Panc1 (cell line): ENCODE measurements at regions not wholly inside any gene's neighbourhood (a gene's known extent, or its start where the extent isn't known, plus 50 kb on each side); places are given as distances from the start of the nearest gene placed in this dataset.

Experiments used
- ATAC-seq: fragments of 200-7000 bp; cut with Tn5 transposase; 2 replicates; pipeline ENCODE4 v1.9.1; 2020; ENCODE audit warnings: mild to moderate bottlenecking, moderate library complexity
- BruUV-seq: library from RNA; stranded (reverse); fragments of 400-500 nt; replicated peaks from 2 replicates; lab custom pipeline; 2021; lab: Mats Ljungman, UMichigan
- CTCF ChIA-PET: fragments of 300-600 bp; sonication (Branson Sonifier 250); formaldehyde crosslinking; loops from one replicate; lab custom pipeline; 2022; ENCODE audit warnings: antibody characterized with exemption; lab: Charles Lee
- POLR2A ChIA-PET: fragments of 300-600 bp; sonication (Branson Sonifier 250); formaldehyde crosslinking; loops from one replicate; lab custom pipeline; 2022; ENCODE audit warnings: antibody characterized with exemption; lab: Charles Lee
- DNase-seq: peaks from one replicate; pipeline ENCODE4 v3.0.0-alpha.2; 2010; ENCODE audit warnings: low read depth, low spot score
- H3K27ac ChIP-seq: 2 replicates; pipeline ENCODE4 v1.5.1; 2011; ENCODE audit warnings: mild to moderate bottlenecking, low read length, inconsistent platforms
- H3K27me3 ChIP-seq: fragments of 200-500 bp; sonication (Bioruptor generic); 2 replicates; pipeline ENCODE4 v1.6.0; 2014; ENCODE audit warnings: low read length, inconsistent platforms; ENCODE audit not compliant: control insufficient read depth, insufficient read depth
- H3K36me3 ChIP-seq: fragments of 200-500 bp; sonication (Bioruptor generic); 2 replicates; pipeline ENCODE4 v1.5.1; 2014; ENCODE audit warnings: inconsistent platforms, mild to moderate bottlenecking, low read length, moderate library complexity; ENCODE audit not compliant: control insufficient read depth, insufficient read depth
- H3K4me1 ChIP-seq: 2 replicates; pipeline ENCODE4 v1.5.1; 2011; ENCODE audit warnings: inconsistent platforms, mild to moderate bottlenecking, low read length, moderate library complexity; ENCODE audit not compliant: control insufficient read depth, insufficient read depth
- H3K4me3 ChIP-seq, 2 experiments: 2 replicates each; pipeline ENCODE4 v1.5.1; 2011 to 2012; ENCODE audit warnings: low read depth in 2 of 2, low read length in 2 of 2, mild to moderate bottlenecking in 2 of 2, inconsistent platforms in 1 of 2, moderate library complexity in 1 of 2
- H3K9me3 ChIP-seq: fragments of 200-500 bp; sonication (Bioruptor generic); 2 replicates; pipeline ENCODE4 v1.5.1; 2014; ENCODE audit warnings: low read depth, mild to moderate bottlenecking, inconsistent platforms, low read length, moderate library complexity; ENCODE audit not compliant: control insufficient read depth, insufficient read depth
- POLR2AphosphoS5 ChIP-seq: IDR thresholded peaks from 2 replicates; pipeline ENCODE4 v1.6.1; 2012; ENCODE audit warnings: mild to moderate bottlenecking, low read depth, low read length, moderate library complexity
- SIN3A ChIP-seq: IDR thresholded peaks from 2 replicates; pipeline ENCODE4 v1.6.1; 2012; ENCODE audit warnings: low read depth, mild to moderate bottlenecking, low read length, moderate library complexity, borderline replicate concordance; ENCODE audit not compliant: insufficient read depth
- TCF7L2 ChIP-seq: IDR thresholded peaks from 2 replicates; pipeline ENCODE4 v1.6.1; 2011; ENCODE audit warnings: mild to moderate bottlenecking, low read depth, low read length, inconsistent platforms
- in situ Hi-C: cut with HindIII; loops from 2 replicates; pipeline ENCODE4 v1.10.0; 2016; ENCODE audit warnings: low sequenced_read_pairs, low pct_unique_long_range_greater_than_20kb
- intact Hi-C: fragments of 100-400 bp; cut with micrococcal nuclease; formaldehyde crosslinking; loops from one replicate; pipeline ENCODE4 v1.10.0; 2022; ENCODE audit not compliant: unreplicated experiment
- TF ChIP-seq, protein P1 (sequence below): fragments of 450-650 bp; IDR thresholded peaks from 2 replicates; pipeline ENCODE4 v1.5.1; 2017; ENCODE audit warnings: mild to moderate bottlenecking
- TF ChIP-seq, protein P2 (sequence below), 2 experiments: IDR thresholded peaks; 2 replicates each; pipeline ENCODE4 v1.6.1; 2011 to 2012; ENCODE audit warnings: low read depth in 2 of 2, control low read depth in 1 of 2, low read length in 1 of 2, mild to moderate bottlenecking in 1 of 2, moderate library complexity in 1 of 2; ENCODE audit not compliant: insufficient read depth in 1 of 2

GRCh38 chr18:22490429-22490846 lies 72.7 kb upstream of the CTAGE1 start:
- intact Hi-C loops = loop anchor here (10.0 kb wide), 1 partner anchor 64 kb away; no protein-coding TSS in a partner anchor

DNA sequence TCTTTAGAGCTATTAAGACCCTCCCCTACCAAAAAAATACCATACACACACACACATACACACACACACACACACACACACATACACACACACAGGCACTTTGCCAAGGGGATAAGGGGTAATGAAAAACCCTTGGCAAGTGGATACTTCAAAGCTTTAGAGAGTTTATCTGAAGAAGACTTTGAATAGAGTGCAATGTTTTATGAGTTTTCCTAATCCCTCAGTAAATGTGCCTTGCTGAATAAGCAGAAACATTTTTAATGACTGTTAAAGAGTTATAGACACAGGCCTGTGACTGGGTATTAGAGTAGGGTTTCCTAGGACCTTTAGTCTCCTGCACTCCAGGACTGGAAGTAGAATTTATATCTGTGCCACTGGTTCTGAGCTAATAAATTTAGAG lies 75.5 kb upstream of the CTAGE1 start:
- ATAC-seq (no peak), DNase-seq (no peak)
- Histone ChIP-seq H3K9me3 (no peaks in the 10 kb centered on the region), H3K27me3 (no peaks in the 10 kb centered on the region), H3K4me3 (no peak overlapping the region), H3K27ac (no peak overlapping the region), H3K4me1 (no peaks in the 10 kb centered on the region), H3K36me3 (no peaks in the 10 kb centered on the region)
- TF ChIP-seq, protein P1, sequence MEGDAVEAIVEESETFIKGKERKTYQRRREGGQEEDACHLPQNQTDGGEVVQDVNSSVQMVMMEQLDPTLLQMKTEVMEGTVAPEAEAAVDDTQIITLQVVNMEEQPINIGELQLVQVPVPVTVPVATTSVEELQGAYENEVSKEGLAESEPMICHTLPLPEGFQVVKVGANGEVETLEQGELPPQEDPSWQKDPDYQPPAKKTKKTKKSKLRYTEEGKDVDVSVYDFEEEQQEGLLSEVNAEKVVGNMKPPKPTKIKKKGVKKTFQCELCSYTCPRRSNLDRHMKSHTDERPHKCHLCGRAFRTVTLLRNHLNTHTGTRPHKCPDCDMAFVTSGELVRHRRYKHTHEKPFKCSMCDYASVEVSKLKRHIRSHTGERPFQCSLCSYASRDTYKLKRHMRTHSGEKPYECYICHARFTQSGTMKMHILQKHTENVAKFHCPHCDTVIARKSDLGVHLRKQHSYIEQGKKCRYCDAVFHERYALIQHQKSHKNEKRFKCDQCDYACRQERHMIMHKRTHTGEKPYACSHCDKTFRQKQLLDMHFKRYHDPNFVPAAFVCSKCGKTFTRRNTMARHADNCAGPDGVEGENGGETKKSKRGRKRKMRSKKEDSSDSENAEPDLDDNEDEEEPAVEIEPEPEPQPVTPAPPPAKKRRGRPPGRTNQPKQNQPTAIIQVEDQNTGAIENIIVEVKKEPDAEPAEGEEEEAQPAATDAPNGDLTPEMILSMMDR = no peak
- no peak for TF ChIP-seq SIN3A
- no peak for TF ChIP-seq TCF7L2
- TF ChIP-seq, protein P2, sequence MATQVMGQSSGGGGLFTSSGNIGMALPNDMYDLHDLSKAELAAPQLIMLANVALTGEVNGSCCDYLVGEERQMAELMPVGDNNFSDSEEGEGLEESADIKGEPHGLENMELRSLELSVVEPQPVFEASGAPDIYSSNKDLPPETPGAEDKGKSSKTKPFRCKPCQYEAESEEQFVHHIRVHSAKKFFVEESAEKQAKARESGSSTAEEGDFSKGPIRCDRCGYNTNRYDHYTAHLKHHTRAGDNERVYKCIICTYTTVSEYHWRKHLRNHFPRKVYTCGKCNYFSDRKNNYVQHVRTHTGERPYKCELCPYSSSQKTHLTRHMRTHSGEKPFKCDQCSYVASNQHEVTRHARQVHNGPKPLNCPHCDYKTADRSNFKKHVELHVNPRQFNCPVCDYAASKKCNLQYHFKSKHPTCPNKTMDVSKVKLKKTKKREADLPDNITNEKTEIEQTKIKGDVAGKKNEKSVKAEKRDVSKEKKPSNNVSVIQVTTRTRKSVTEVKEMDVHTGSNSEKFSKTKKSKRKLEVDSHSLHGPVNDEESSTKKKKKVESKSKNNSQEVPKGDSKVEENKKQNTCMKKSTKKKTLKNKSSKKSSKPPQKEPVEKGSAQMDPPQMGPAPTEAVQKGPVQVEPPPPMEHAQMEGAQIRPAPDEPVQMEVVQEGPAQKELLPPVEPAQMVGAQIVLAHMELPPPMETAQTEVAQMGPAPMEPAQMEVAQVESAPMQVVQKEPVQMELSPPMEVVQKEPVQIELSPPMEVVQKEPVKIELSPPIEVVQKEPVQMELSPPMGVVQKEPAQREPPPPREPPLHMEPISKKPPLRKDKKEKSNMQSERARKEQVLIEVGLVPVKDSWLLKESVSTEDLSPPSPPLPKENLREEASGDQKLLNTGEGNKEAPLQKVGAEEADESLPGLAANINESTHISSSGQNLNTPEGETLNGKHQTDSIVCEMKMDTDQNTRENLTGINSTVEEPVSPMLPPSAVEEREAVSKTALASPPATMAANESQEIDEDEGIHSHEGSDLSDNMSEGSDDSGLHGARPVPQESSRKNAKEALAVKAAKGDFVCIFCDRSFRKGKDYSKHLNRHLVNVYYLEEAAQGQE (IDR thresholded peaks at IDR 0.05; ENCODE audit: insufficient read depth in 1 of 2, low read depth in 2 of 2, low read length in 1 of 2) = no peak
- TF ChIP-seq POLR2AphosphoS5 = no peak
- in situ Hi-C loops (no loop called here), intact Hi-C loops (loop anchor here (10.0 kb wide), 1 partner anchor 62 kb away; no protein-coding TSS in a partner anchor)
- ChIA-PET CTCF (no interaction called here), POLR2A (no interaction called here)
- no TSS peak for BruUV-seq

More at GRCh38 chr18:22490429-22490846, 72.7 kb upstream of the CTAGE1 start:
- ATAC-seq (no peak), DNase-seq (no peak)
- Histone ChIP-seq H3K9me3 (no peaks in the 10 kb centered on the region), H3K4me3 (no peak overlapping the region), H3K36me3 (no peaks in the 10 kb centered on the region), H3K27me3 (no peaks in the 10 kb centered on the region), H3K4me1 (no peaks in the 10 kb centered on the region), H3K27ac (no peak overlapping the region)
- BruUV-seq = no TSS peak
- CTCF ChIA-PET = no interaction called here
- in situ Hi-C loops = no loop called here
- TF ChIP-seq, protein P1 = no peak
- TF ChIP-seq, protein P2 (IDR thresholded peaks at IDR 0.05; ENCODE audit: insufficient read depth in 1 of 2, low read depth in 2 of 2, low read length in 1 of 2) = no peak
- TF ChIP-seq TCF7L2 (no peak), POLR2AphosphoS5 (no peak), SIN3A (no peak)
- POLR2A ChIA-PET = no interaction called here
